Neural progenitor cell (in vitro differentiated cells): ENCODE measurements at regions not wholly inside any gene's neighbourhood (a gene's known extent, or its start where the extent isn't known, plus 50 kb on each side); places are given as distances from the start of the nearest gene placed in this dataset.

Experiments used
- CTCF ChIP-seq: fragments of 200-600 bp; sonication (generic); IDR thresholded peaks from 2 replicates; pipeline ENCODE4 v1.5.1; 2017; ENCODE audit warnings: antibody characterized with exemption, mild to moderate bottlenecking
- EZH2 ChIP-seq: fragments of 200-600 bp; sonication (generic); IDR thresholded peaks from 2 replicates; pipeline ENCODE4 v1.6.1; 2017; ENCODE audit warnings: antibody characterized with exemption, mild to moderate bottlenecking, moderate library complexity

- TF ChIP-seq EZH2: no peak
- TF ChIP-seq CTCF: no peak
Observed at GRCh38 chr14:101057394-101057793, 153.9 kb upstream of the RTL1 start.
